ENCODE measurements at regions not wholly inside any gene's neighbourhood (a gene's known extent, or its start where the extent isn't known, plus 50 kb on each side); places are given as distances from the start of the nearest gene placed in this dataset.

- TF ChIP-seq CTCF (conservative IDR thresholded peaks at IDR 0.05 in 1 of 2, IDR thresholded peaks at IDR 0.05 in 1 of 2; ENCODE audit: extremely low read depth in 1 of 2, insufficient read depth in 1 of 2, low read depth in 1 of 2, low read length in 2 of 2) (no peak), EZH2 (IDR thresholded peaks at IDR 0.05; ENCODE audit: borderline replicate concordance, low read length) (no peak)
Observed at GRCh38 chr13:59363947-59364346, 799.8 kb downstream of the DIAPH3 start.

All from mammary epithelial cell (primary cell).